Activated CD4-positive, alpha-beta T cell treated with anti-CD3 and anti-CD28 coated beads, Interleukin-2, amount 50 U/mL, for 4 hours (primary cell): ENCODE measurements at regions not wholly inside any gene's neighbourhood (a gene's known extent, or its start where the extent isn't known, plus 50 kb on each side); places are given as distances from the start of the nearest gene placed in this dataset.

ENCODE experiments used
- DNase-seq, 2 experiments: peaks; one replicate each; pipeline ENCODE4 v3.0.0-alpha.2; 2020

DNA sequence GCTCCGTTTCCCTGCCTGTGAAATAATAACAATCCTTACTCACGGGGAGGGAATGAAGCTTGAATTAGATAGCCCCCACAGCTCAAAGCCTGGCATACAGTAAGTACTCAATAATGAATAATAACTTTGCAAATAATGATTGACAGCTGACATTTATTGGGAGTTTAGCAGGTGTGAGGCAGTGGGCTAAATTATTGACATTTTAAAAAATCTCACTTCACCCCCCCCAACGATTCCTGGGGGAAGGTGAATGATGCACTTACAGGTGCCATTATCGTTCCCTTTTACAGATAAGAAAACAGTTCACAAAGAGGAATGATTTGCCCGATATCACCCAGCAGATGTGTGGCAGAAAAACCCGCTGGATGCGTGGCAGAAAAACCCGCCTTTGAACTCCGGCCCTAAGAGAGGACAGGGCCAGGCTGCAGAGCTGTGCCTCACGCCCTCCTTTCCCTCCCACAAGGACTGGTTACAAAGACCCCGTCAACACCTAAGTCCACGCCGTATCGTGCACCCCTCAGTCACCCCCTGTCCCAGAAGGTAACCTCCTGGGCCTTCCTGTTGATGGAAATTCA is 114.2 kb upstream of the PTPN1 start:
- no peak for DNase-seq

DNA sequence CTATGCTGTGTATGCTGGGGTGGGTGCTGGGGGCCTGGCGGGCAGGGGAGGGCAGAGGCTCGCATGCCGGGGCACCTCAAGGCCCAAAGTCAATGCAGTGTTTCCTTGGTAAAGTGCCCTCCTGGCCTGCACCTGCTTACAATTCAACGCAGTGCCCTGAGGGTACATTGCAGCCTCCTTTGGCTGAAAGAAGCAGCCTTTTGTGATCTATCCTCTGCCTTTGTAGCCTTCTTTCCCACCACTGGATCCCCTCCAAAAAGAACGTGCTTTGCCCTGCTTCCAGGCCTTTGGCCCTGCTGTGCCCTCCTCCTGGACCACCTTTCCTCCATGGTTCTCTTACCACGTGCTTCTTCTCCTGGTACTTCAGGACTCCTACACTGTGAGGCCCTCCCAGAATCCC is 113.6 kb upstream of the PTPN1 start:
- no peak for DNase-seq

GRCh38 chr20:50397058-50397457 is 113.1 kb upstream of the PTPN1 start:
- no peak for DNase-seq

DNA sequence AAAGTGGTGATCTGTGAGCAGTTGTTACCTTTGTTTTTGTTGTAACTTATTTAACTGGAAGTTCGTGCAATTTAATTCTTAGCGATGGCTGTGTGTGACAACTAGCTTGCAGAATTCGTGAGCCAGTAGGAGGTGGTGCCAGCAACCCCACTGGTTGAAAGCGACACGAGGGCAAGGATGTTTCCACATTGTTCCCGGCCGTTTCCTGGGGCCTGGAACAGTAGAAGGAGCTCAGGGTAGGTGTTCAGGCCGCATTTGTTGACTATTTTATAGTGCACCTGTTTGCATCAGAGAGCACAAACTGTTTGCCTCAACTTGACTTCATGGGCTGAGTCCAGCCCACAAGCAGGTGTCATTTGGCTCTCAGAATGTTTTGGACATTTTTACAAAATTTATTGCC is 112.1 kb upstream of the PTPN1 start:
- no peak for DNase-seq

DNA sequence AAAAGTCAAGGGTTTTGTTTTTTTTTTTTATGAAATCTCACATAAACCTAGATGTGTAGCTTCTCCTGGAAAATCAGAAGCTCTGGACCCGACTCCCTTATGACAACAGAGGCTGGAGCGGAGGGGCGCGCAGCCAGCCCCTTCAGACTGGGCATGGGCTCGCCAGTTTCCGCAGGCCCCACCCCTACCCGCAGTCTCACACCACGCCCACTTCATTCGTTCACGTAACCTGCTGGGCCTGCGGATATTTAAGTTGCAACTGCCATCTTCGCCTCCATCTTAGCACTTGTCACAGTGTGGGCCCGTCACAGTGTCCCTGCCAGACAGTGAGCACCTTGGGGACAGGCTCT is 111.7 kb upstream of the PTPN1 start:
- DNase-seq, result no peak

- no peak for DNase-seq
Observed at GRCh38 chr20:50398821-50399554, 111.2 kb upstream of the PTPN1 start.

GRCh38 chr20:50399555-50399916 is 110.6 kb upstream of the PTPN1 start:
- DNase-seq, result no peak

DNA sequence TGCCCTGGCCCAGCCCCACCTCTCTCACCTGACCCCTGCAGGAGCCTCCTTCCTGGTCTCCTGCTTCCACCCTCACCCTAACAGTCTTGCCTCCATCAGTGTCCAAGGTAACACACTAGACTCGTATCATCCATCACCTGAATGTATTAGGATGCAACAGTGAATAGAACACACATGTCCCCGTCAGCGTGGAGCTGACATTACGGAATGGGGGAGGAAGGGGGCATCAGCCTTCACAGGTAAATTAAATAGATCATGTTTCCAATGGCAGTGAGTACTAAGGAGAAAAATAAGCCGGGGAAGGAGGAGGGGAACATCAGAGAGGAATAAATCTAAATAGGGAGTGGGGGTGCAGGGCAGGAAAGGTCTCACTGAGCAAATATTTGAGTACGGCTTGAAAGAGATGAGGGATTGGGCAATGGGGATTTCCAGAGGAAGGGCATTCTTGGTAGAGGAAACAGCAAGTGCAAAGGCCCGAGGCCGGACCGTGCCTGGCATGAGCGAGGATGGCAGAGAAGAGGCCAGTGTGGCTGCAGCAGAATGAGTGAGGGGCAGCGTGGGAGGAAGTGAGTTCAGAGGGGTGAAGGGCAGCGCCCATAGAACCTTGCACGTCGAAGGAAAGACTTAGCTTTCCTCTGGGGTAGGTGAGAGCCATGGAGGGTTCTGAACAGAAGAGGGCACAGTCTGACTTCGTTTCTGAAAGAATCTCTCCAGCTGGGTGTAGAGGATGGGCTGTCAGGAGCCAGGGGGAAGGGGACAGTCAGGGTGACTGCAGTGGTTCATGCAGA is 110.1 kb upstream of the PTPN1 start:
- no peak for DNase-seq

- no peak for DNase-seq
Observed at GRCh38 chr20:50400705-50401586, 109.2 kb upstream of the PTPN1 start.

DNA sequence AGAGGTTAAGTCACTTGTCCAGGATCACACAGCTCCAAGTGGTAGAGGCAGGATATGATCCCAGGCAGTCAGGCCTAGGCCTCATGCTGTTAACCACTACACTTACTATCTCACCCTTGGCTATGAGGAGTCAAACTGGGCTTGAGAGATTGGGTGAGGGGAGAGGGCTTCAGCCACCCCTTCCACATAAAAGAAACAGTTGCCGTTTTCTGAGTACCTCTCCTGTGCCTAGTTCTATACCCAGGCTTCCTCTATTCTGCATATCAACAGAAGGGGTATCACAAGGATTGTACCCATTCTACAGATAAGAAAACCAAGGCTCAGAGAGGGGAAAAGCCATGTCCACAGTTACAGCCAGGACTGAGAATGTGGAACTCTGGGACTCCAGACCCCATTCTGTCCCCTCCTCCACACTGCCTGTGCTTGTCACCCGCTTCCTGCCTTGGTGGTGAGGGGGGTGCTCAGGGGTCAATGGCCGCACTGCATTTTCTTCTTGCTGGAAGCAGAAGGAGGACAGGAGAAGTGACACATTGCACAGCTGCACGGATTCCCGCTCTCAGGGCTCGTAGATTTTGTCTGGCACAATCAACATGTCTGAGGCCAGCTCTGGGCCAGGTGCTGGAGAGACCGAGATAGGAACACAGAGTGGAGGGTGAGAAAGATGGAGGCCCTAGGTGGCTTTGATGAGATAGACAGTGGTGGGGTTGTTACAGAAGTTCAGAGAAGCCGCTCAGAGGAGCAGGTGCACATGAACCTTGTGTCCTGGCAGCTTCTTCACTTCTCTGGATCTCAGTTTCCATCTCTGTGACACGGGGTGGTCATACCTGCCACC is 108.4 kb upstream of the PTPN1 start:
- DNase-seq, result no peak

DNA sequence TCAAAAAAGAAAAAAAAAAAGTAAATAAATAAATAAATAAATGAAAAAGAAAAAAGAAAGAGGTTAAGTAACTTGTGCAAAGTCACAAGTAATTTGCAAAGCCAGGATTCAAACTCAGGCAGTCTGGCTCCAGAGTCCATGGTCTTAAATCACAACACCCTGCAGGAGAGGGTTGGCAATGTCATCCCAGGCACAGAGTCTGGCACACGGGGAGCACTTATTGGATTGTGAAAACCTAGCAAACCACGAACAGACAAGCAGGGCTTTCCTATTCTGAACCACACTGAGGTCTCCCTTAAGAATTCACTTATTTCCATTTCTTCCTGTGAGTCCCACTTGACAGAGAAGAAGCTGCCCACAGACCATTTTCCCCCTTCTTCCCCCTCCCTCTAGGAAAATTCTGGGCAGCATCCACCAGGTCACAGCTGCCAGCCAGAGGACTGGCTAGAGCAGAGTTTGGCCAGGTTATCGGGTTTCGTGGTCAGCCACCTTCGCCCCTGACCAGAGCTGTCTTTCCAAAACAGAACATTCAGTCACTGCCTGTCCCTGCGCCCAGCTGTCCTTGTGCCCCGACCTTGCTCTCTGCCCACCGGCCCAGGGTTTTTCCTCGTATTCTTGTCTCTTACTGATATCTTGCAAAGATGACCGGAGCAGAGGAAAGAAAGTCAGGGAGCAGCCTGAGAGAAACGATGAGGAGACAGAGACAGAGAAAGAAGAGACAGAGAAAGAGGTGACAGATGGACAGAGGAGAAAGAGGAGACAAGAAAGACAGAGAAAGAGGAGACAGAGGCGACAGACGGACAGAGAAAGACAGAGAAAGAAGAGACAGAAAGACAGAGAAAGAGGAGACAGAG is 106.4 kb upstream of the PTPN1 start:
- no peak for DNase-seq

DNA sequence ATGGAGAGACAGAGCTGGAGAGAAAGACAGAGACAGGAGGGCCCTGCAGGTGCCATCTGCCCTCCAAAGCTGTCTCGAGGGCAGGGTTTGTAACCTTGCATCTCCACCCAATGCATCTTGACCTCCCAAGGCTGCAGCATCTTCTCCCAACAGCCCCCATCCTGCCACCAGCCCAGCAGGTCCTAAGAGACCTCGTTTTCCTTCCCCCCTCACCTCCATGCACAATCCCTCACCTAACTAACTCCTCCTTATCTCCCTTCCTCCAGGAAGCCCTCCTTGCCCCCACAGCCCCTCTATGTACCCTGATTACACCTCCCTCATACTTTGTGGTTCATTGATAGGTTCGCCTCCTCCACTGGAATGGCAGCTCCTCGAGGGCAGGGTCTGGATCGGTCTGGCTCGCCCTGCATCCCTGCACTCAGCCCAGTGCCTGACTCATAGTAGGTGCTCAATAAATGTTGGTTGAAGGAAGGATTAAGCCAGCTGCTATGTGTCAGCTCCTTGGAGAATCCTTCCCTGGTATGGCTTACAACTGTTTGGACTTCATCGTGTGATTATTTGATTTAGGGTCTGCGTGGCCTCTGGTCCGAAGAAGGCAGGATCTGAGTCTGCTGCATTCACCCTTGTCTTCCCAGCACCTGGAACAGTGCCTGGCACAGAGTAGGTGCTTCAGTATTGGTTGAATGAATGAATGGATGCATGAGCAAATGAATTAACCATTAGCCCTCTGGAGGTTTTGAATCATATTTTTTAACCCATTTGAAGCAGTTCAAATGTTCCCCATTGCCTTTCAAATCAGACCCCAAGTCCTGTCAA is 105.6 kb upstream of the PTPN1 start:
- no peak for DNase-seq

DNA sequence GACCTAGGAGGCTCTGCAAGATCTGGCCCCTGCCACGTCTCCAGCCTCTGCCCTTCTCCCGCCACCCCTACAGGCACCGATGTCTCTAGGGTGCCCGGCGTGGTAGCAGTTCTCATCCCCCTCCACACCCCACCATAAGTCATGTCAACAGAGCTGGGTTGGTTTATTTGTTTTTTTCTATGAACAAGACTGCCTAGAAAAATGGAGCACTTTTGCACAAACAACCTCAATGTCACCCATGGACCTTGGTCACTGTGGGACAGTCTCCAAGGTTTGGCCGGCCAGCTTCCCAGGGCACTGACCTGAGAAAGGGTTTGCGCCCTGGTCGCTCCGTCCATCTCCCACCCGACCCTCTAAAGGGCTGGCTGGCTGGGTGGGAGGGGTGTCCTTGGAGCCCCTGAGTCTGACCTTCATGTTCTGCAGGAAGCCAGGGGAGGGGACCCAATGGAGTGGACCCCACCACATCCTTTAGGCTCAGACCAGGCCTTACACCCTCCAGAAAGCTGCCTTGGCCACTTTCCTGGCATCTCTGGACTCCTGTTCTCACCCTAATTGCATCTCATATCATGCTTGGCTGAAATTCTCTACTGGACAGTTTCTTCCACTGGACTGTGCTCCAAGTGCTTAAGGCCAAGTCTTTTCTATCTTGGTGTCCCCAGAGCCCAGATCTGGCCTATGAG is 104.8 kb upstream of the PTPN1 start:
- DNase-seq, result no peak

GRCh38 chr20:50405915-50406609 is 104.1 kb upstream of the PTPN1 start:
- no peak for DNase-seq

DNA sequence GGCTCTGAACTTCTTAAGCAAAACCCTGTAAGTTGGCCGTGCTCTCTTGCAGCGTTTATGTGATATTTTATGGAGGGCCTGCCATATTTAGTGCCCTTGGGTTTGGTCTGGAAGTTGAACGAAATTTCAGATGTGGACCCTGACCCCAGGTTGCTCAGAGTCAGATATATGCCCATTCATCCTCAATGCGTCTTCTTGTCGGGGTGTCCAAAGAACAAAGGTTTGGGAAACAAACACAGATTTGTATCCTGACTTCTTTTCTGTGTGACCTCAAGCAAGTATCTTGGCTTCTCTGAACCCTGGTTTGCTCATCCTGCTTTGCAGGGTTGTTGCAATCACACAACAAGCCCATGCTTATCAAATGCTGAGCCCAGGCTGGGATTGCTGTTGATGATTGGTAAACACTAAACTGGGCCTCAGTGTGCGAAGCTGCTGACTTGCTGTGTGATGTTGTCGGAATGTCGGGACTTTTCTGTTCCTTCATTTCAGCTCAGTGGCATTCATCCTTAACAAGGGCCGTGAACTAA is 103.5 kb upstream of the PTPN1 start:
- DNase-seq, result no peak

- no peak for DNase-seq
Observed at GRCh38 chr20:50408526-50409364, 101.4 kb upstream of the PTPN1 start.

DNA sequence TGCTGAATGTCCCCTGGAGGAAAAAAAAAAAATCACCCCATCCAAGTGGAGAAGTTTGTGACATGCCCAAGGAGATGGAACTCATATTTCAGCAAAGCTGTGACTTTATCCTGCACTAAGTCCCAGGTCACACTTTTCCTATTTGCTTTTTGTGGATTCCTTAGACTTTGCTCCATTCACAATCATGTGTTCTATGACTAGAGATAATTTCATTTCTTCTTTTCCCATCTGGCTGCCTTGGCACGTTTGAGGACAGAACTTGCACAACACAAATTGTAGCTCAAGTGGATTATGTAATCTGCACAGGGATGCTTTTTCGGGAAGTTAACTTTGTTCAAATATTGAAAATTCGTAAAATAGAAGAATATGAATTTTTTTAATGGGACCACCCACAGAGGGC is 100.7 kb upstream of the PTPN1 start:
- DNase-seq, result no peak

GRCh38 chr20:50410343-50410742 is 99.8 kb upstream of the PTPN1 start:
- no peak for DNase-seq
